Adrenal gland (tissue), 5 donors: ENCODE measurements at regions not wholly inside any gene's neighbourhood (a gene's known extent, or its start where the extent isn't known, plus 50 kb on each side); places are given as distances from the start of the nearest gene placed in this dataset.

Experiments used
- CTCF ChIP-seq, 6 experiments: fragments of 450-650 bp in 4 of 6; fragments of 200-600 bp in 2 of 6; sonication (generic) in 1 of 6; IDR thresholded peaks; 1 replicate in 5 of 6; 2 replicates in 1 of 6; pipeline versions ENCODE4 v1.5.1 to v1.8.0; 2016 to 2021; ENCODE audit warnings: antibody characterized with exemption in 6 of 6, mild to moderate bottlenecking in 2 of 6, moderate library complexity in 1 of 6
- POLR2A ChIP-seq, 2 donors: fragments of 450-650 bp; IDR thresholded peaks; one replicate each; pipeline ENCODE4 v1.6.1; 2017; ENCODE audit warnings: antibody characterized with exemption in 2 of 2, mild to moderate bottlenecking in 2 of 2, moderate library complexity in 1 of 2
- donor health status: DM: no; HTN: no; CAD: no.

- TF ChIP-seq CTCF (IDR thresholded peaks at IDR 0.05) (no peak), POLR2A (IDR thresholded peaks at IDR 0.05) (no peak)
Observed at GRCh38 chr11:90818196-90818745, 595.4 kb upstream of the CHORDC1 start.
